ENCODE measurements at regions not wholly inside any gene's neighbourhood (a gene's known extent, or its start where the extent isn't known, plus 50 kb on each side); places are given as distances from the start of the nearest gene placed in this dataset.

DNA sequence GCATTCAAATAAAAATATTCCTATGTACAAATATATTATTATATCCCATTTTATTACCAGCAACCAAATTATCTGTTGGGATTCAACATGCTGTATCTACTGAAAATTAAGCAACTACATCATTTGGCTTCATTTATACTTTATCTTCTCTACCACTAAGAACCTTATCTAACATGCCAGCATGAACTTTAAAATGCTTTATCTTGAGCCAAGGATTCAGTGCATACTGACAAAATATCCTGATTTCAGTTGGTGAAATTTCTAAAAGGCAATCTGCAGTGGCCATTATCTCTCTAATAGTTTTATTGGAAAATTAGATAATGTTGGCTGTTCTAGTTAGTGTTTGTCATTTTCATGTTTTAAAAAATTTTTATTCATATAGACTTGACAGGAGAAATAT is 1149.9 kb downstream of the KCNT2 start:
- no peak for TF ChIP-seq POLR2AphosphoS5 (IDR thresholded peaks at IDR 0.05; ENCODE audit: low read depth, low read length)
- TF ChIP-seq, protein P1, sequence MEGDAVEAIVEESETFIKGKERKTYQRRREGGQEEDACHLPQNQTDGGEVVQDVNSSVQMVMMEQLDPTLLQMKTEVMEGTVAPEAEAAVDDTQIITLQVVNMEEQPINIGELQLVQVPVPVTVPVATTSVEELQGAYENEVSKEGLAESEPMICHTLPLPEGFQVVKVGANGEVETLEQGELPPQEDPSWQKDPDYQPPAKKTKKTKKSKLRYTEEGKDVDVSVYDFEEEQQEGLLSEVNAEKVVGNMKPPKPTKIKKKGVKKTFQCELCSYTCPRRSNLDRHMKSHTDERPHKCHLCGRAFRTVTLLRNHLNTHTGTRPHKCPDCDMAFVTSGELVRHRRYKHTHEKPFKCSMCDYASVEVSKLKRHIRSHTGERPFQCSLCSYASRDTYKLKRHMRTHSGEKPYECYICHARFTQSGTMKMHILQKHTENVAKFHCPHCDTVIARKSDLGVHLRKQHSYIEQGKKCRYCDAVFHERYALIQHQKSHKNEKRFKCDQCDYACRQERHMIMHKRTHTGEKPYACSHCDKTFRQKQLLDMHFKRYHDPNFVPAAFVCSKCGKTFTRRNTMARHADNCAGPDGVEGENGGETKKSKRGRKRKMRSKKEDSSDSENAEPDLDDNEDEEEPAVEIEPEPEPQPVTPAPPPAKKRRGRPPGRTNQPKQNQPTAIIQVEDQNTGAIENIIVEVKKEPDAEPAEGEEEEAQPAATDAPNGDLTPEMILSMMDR (IDR thresholded peaks at IDR 0.05 in 2 of 3, conservative IDR thresholded peaks at IDR 0.05 in 1 of 3; ENCODE audit: borderline replicate concordance in 1 of 3, insufficient read depth in 1 of 3, low read depth in 2 of 3, low read length in 2 of 3), result no peak
- no peak for TF ChIP-seq CEBPB (IDR thresholded peaks at IDR 0.05; ENCODE audit: low read depth)
- no peak for TF ChIP-seq SP1 (IDR thresholded peaks at IDR 0.05; ENCODE audit: low read depth)
- TF ChIP-seq, protein P2, sequence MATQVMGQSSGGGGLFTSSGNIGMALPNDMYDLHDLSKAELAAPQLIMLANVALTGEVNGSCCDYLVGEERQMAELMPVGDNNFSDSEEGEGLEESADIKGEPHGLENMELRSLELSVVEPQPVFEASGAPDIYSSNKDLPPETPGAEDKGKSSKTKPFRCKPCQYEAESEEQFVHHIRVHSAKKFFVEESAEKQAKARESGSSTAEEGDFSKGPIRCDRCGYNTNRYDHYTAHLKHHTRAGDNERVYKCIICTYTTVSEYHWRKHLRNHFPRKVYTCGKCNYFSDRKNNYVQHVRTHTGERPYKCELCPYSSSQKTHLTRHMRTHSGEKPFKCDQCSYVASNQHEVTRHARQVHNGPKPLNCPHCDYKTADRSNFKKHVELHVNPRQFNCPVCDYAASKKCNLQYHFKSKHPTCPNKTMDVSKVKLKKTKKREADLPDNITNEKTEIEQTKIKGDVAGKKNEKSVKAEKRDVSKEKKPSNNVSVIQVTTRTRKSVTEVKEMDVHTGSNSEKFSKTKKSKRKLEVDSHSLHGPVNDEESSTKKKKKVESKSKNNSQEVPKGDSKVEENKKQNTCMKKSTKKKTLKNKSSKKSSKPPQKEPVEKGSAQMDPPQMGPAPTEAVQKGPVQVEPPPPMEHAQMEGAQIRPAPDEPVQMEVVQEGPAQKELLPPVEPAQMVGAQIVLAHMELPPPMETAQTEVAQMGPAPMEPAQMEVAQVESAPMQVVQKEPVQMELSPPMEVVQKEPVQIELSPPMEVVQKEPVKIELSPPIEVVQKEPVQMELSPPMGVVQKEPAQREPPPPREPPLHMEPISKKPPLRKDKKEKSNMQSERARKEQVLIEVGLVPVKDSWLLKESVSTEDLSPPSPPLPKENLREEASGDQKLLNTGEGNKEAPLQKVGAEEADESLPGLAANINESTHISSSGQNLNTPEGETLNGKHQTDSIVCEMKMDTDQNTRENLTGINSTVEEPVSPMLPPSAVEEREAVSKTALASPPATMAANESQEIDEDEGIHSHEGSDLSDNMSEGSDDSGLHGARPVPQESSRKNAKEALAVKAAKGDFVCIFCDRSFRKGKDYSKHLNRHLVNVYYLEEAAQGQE (IDR thresholded peaks at IDR 0.05; ENCODE audit: low read depth), result no peak
- TF ChIP-seq, protein P3, sequence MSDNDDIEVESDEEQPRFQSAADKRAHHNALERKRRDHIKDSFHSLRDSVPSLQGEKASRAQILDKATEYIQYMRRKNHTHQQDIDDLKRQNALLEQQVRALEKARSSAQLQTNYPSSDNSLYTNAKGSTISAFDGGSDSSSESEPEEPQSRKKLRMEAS (IDR thresholded peaks at IDR 0.05), result no peak
- TF ChIP-seq POLR2A (IDR thresholded peaks at IDR 0.05; ENCODE audit: borderline replicate concordance, extremely low read depth, insufficient read depth, insufficient read length), result no peak
- no peak for TF ChIP-seq SIN3A (IDR thresholded peaks at IDR 0.05; ENCODE audit: low read depth)
- no peak for TF ChIP-seq EZH2 (IDR thresholded peaks at IDR 0.05)
- no peak for TF ChIP-seq RAD21 (IDR thresholded peaks at IDR 0.05; ENCODE audit: low read depth)
- no peak for TF ChIP-seq EGR1 (IDR thresholded peaks at IDR 0.05; ENCODE audit: low read depth)
- TF ChIP-seq, protein P4, sequence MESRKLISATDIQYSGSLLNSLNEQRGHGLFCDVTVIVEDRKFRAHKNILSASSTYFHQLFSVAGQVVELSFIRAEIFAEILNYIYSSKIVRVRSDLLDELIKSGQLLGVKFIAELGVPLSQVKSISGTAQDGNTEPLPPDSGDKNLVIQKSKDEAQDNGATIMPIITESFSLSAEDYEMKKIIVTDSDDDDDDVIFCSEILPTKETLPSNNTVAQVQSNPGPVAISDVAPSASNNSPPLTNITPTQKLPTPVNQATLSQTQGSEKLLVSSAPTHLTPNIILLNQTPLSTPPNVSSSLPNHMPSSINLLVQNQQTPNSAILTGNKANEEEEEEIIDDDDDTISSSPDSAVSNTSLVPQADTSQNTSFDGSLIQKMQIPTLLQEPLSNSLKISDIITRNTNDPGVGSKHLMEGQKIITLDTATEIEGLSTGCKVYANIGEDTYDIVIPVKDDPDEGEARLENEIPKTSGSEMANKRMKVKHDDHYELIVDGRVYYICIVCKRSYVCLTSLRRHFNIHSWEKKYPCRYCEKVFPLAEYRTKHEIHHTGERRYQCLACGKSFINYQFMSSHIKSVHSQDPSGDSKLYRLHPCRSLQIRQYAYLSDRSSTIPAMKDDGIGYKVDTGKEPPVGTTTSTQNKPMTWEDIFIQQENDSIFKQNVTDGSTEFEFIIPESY (IDR thresholded peaks at IDR 0.05; ENCODE audit: extremely low read depth, insufficient replicate concordance, low read length), result no peak
- no peak for TF ChIP-seq EZH2phosphoT487 (IDR thresholded peaks at IDR 0.05; ENCODE audit: borderline replicate concordance)
- no peak for TF ChIP-seq ZNF274 (IDR thresholded peaks at IDR 0.05; ENCODE audit: low read depth, low read length)

Data from HCT116 (cell line).